OCI-LY3 (cell line): ENCODE measurements at regions not wholly inside any gene's neighbourhood (a gene's known extent, or its start where the extent isn't known, plus 50 kb on each side); places are given as distances from the start of the nearest gene placed in this dataset.

Experiments
- H2AFZ ChIP-seq: fragments of 200-600, 300-600 bp; shearing (Covaris generic); 2 replicates; pipeline ENCODE4 v1.6.0; 2014; ENCODE audit warnings: antibody characterized with exemption, low read depth, low read length
- H3K27ac ChIP-seq: fragments of 200-600, 300-600 bp; sonication (generic); 2 replicates; pipeline ENCODE4 v1.5.1; 2014; ENCODE audit warnings: mild to moderate bottlenecking, low read length, moderate library complexity, mixed read lengths
- H3K27me3 ChIP-seq: fragments of 200-600, 300-600 bp; sonication (generic); 2 replicates; pipeline ENCODE4 v1.6.1; 2014; ENCODE audit warnings: low read depth, low read length, mixed read lengths
- H3K36me3 ChIP-seq: fragments of 200-600, 300-600 bp; sonication (generic); replicated peaks from 2 replicates; pipeline ENCODE3; 2014; ENCODE audit warnings: low read depth, low read length, mixed read lengths
- H3K4me1 ChIP-seq: fragments of 300-600, 200-600 bp; sonication (generic); 2 replicates; pipeline ENCODE4 v1.6.1; 2014; ENCODE audit warnings: low read length, mixed read lengths
- H3K4me2 ChIP-seq: fragments of 200-600, 300-600 bp; sonication (generic); 2 replicates; pipeline ENCODE4 v1.6.1; 2014; ENCODE audit warnings: low read length, mixed read lengths
- H3K4me3 ChIP-seq: fragments of 300-600, 200-600 bp; sonication (generic); 2 replicates; pipeline ENCODE4 v1.5.1; 2014; ENCODE audit warnings: antibody characterized with exemption, mild to moderate bottlenecking, low read length, moderate library complexity
- H3K79me2 ChIP-seq: fragments of 300-600, 200-600 bp; shearing (Covaris generic); 2 replicates; pipeline ENCODE4 v1.6.1; 2014; ENCODE audit warnings: mild to moderate bottlenecking, low read length, mixed read lengths
- H3K9ac ChIP-seq: fragments of 300-600, 200-600 bp; shearing (Covaris generic); 2 replicates; pipeline ENCODE4 v1.6.0; 2014; ENCODE audit warnings: mild to moderate bottlenecking, low read length, moderate library complexity
- H3K9me3 ChIP-seq: fragments of 200-600, 300-600 bp; shearing (Covaris generic); 2 replicates; pipeline ENCODE4 v1.6.1; 2014; ENCODE audit warnings: low read length, mixed read lengths; ENCODE audit not compliant: insufficient read depth
- H4K20me1 ChIP-seq: fragments of 200-600, 300-600 bp; sonication (generic); 2 replicates; pipeline ENCODE4 v1.6.1; 2016; ENCODE audit warnings: low read length, mixed read lengths; ENCODE audit not compliant: insufficient read depth
- EZH2phosphoT487 ChIP-seq: fragments of 200-600 bp; shearing (Covaris generic); IDR thresholded peaks from 2 replicates; pipeline ENCODE4 v1.6.1; 2018; ENCODE audit warnings: antibody characterized with exemption, mixed run types, low read depth
- TF ChIP-seq, protein P1 (sequence below): fragments of 200-600, 300-600 bp; sonication (generic); IDR thresholded peaks from 2 replicates; pipeline ENCODE4 v1.5.1; 2014; ENCODE audit warnings: antibody characterized with exemption, low read length, low read depth

- no peaks in the 10 kb centered on the region for H3K27me3 ChIP-seq
- H3K36me3 ChIP-seq = no peaks in the 10 kb centered on the region
- no peaks in the 10 kb centered on the region for H3K4me1 ChIP-seq
- no peaks in the 10 kb centered on the region for H3K79me2 ChIP-seq
- no peak overlapping the region for H3K9ac ChIP-seq
- no peak overlapping the region for H3K4me2 ChIP-seq
- no peaks in the 10 kb centered on the region for H3K9me3 ChIP-seq
- no peak for TF ChIP-seq EZH2phosphoT487
- TF ChIP-seq, protein P1, sequence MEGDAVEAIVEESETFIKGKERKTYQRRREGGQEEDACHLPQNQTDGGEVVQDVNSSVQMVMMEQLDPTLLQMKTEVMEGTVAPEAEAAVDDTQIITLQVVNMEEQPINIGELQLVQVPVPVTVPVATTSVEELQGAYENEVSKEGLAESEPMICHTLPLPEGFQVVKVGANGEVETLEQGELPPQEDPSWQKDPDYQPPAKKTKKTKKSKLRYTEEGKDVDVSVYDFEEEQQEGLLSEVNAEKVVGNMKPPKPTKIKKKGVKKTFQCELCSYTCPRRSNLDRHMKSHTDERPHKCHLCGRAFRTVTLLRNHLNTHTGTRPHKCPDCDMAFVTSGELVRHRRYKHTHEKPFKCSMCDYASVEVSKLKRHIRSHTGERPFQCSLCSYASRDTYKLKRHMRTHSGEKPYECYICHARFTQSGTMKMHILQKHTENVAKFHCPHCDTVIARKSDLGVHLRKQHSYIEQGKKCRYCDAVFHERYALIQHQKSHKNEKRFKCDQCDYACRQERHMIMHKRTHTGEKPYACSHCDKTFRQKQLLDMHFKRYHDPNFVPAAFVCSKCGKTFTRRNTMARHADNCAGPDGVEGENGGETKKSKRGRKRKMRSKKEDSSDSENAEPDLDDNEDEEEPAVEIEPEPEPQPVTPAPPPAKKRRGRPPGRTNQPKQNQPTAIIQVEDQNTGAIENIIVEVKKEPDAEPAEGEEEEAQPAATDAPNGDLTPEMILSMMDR = no peak
- H3K4me3 ChIP-seq = no peak overlapping the region
- H3K27ac ChIP-seq = no peak overlapping the region
- no peaks in the 10 kb centered on the region for H4K20me1 ChIP-seq
- H2AFZ ChIP-seq = no peak overlapping the region
Observed at GRCh38 chr2:147782141-147782930, 62.5 kb upstream of the ACVR2A start.

DNA sequence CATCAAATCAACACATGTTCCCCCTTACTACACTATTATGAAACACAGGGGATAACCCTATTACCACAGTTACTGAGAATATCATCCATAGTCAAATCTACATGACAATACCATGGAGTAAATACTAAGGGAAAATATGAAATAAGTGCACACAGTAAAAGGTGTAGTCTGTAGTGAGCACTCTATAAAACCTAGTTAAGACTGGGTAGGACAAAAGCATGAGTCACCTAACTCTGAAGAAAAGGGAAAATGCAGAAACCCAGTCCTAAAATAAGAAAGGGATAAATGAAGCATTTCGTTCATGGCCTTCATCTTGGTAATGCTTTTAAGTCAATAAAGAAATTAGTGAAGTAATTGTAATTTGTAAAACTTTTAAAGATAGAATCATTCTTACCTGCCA is 65.4 kb upstream of the ACVR2A start:
- Histone ChIP-seq H3K4me1 (no peaks in the 10 kb centered on the region), H2AFZ (no peak overlapping the region), H3K27me3 (no peaks in the 10 kb centered on the region), H3K9ac (no peak overlapping the region), H3K27ac (no peak overlapping the region), H3K36me3 (no peaks in the 10 kb centered on the region), H3K9me3 (no peaks in the 10 kb centered on the region), H3K4me3 (no peak overlapping the region), H3K79me2 (no peaks in the 10 kb centered on the region), H4K20me1 (no peaks in the 10 kb centered on the region), H3K4me2 (no peak overlapping the region)
- TF ChIP-seq, protein P1 = no peak
- no peak for TF ChIP-seq EZH2phosphoT487

GRCh38 chr2:147777394-147777793 is 67.4 kb upstream of the ACVR2A start:
- no peaks in the 10 kb centered on the region for H3K9me3 ChIP-seq
- H3K4me1 ChIP-seq = no peaks in the 10 kb centered on the region
- H3K4me2 ChIP-seq = no peak overlapping the region
- no peak overlapping the region for H3K4me3 ChIP-seq
- TF ChIP-seq, protein P1 = no peak
- no peak for TF ChIP-seq EZH2phosphoT487
- H3K27me3 ChIP-seq = no peaks in the 10 kb centered on the region
- H3K27ac ChIP-seq = no peak overlapping the region
- H3K9ac ChIP-seq = no peak overlapping the region
- H4K20me1 ChIP-seq = no peaks in the 10 kb centered on the region
- no peak overlapping the region for H2AFZ ChIP-seq
- no peaks in the 10 kb centered on the region for H3K36me3 ChIP-seq
- no peaks in the 10 kb centered on the region for H3K79me2 ChIP-seq

- Histone ChIP-seq H3K4me2 (no peak overlapping the region), H3K9ac (no peak overlapping the region), H3K27ac (no peak overlapping the region), H2AFZ (no peak overlapping the region), H3K9me3 (no peaks in the 10 kb centered on the region), H3K4me3 (no peak overlapping the region), H3K27me3 (no peaks in the 10 kb centered on the region), H4K20me1 (no peaks in the 10 kb centered on the region), H3K79me2 (no peaks in the 10 kb centered on the region), H3K36me3 (no peaks in the 10 kb centered on the region), H3K4me1 (no peaks in the 10 kb centered on the region)
- TF ChIP-seq EZH2phosphoT487 = no peak
- TF ChIP-seq, protein P1 = no peak
Observed at GRCh38 chr2:147774805-147775204, 70.0 kb upstream of the ACVR2A start.
